ENCODE measurements at regions not wholly inside any gene's neighbourhood (a gene's known extent, or its start where the extent isn't known, plus 50 kb on each side); places are given as distances from the start of the nearest gene placed in this dataset.

- ATAC-seq: no peak
- TF ChIP-seq GLIS3 (CRISPR knock-in tag; IDR thresholded peaks at IDR 0.05): no peak
- TF ChIP-seq, protein P1, sequence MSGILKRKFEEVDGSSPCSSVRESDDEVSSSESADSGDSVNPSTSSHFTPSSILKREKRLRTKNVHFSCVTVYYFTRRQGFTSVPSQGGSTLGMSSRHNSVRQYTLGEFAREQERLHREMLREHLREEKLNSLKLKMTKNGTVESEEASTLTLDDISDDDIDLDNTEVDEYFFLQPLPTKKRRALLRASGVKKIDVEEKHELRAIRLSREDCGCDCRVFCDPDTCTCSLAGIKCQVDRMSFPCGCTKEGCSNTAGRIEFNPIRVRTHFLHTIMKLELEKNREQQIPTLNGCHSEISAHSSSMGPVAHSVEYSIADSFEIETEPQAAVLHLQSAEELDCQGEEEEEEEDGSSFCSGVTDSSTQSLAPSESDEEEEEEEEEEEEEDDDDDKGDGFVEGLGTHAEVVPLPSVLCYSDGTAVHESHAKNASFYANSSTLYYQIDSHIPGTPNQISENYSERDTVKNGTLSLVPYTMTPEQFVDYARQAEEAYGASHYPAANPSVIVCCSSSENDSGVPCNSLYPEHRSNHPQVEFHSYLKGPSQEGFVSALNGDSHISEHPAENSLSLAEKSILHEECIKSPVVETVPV (CRISPR knock-in tag; IDR thresholded peaks at IDR 0.05): no peak
- TF ChIP-seq, protein P2, sequence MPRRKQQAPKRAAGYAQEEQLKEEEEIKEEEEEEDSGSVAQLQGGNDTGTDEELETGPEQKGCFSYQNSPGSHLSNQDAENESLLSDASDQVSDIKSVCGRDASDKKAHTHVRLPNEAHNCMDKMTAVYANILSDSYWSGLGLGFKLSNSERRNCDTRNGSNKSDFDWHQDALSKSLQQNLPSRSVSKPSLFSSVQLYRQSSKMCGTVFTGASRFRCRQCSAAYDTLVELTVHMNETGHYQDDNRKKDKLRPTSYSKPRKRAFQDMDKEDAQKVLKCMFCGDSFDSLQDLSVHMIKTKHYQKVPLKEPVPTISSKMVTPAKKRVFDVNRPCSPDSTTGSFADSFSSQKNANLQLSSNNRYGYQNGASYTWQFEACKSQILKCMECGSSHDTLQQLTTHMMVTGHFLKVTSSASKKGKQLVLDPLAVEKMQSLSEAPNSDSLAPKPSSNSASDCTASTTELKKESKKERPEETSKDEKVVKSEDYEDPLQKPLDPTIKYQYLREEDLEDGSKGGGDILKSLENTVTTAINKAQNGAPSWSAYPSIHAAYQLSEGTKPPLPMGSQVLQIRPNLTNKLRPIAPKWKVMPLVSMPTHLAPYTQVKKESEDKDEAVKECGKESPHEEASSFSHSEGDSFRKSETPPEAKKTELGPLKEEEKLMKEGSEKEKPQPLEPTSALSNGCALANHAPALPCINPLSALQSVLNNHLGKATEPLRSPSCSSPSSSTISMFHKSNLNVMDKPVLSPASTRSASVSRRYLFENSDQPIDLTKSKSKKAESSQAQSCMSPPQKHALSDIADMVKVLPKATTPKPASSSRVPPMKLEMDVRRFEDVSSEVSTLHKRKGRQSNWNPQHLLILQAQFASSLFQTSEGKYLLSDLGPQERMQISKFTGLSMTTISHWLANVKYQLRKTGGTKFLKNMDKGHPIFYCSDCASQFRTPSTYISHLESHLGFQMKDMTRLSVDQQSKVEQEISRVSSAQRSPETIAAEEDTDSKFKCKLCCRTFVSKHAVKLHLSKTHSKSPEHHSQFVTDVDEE (CRISPR knock-in tag; IDR thresholded peaks at IDR 0.05): no peak
- no peak for TF ChIP-seq ZNF8 (CRISPR knock-in tag; IDR thresholded peaks at IDR 0.05)
- no peak for TF ChIP-seq RARB (CRISPR knock-in tag; IDR thresholded peaks at IDR 0.05)
- no peak for TF ChIP-seq SNAI2 (CRISPR knock-in tag; IDR thresholded peaks at IDR 0.05)
- TF ChIP-seq BACH2 (CRISPR knock-in tag; IDR thresholded peaks at IDR 0.05; ENCODE audit: borderline replicate concordance): no peak
- no peak for TF ChIP-seq ZFP3 (CRISPR knock-in tag; IDR thresholded peaks at IDR 0.05)
- no peak for TF ChIP-seq ISL1 (CRISPR knock-in tag; IDR thresholded peaks at IDR 0.05)
- no peak for TF ChIP-seq ARNTL (CRISPR knock-in tag; IDR thresholded peaks at IDR 0.05; ENCODE audit: borderline replicate concordance, low read depth)
- no peak for TF ChIP-seq ZFP30 (CRISPR knock-in tag; IDR thresholded peaks at IDR 0.05)
- TF ChIP-seq TCF4 (CRISPR knock-in tag; IDR thresholded peaks at IDR 0.05; ENCODE audit: borderline replicate concordance): no peak
- TF ChIP-seq ZC3H10 (CRISPR knock-in tag; IDR thresholded peaks at IDR 0.05): no peak
- TF ChIP-seq ZNF70 (CRISPR knock-in tag; IDR thresholded peaks at IDR 0.05): no peak
- TF ChIP-seq, protein P3, sequence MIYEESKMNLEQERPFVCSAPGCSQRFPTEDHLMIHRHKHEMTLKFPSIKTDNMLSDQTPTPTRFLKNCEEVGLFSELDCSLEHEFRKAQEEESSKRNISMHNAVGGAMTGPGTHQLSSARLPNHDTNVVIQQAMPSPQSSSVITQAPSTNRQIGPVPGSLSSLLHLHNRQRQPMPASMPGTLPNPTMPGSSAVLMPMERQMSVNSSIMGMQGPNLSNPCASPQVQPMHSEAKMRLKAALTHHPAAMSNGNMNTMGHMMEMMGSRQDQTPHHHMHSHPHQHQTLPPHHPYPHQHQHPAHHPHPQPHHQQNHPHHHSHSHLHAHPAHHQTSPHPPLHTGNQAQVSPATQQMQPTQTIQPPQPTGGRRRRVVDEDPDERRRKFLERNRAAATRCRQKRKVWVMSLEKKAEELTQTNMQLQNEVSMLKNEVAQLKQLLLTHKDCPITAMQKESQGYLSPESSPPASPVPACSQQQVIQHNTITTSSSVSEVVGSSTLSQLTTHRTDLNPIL (CRISPR knock-in tag; IDR thresholded peaks at IDR 0.05; ENCODE audit: low read depth): no peak
- no peak for TF ChIP-seq PATZ1 (CRISPR knock-in tag; IDR thresholded peaks at IDR 0.05; ENCODE audit: borderline replicate concordance)
- TF ChIP-seq ZNF565 (CRISPR knock-in tag; conservative IDR thresholded peaks at IDR 0.05; ENCODE audit: low read depth): no peak
- TF ChIP-seq CSDC2 (CRISPR knock-in tag; IDR thresholded peaks at IDR 0.05): no peak
- no peak for TF ChIP-seq ESRRG (CRISPR knock-in tag; IDR thresholded peaks at IDR 0.05)
Observed at GRCh38 chr5:152593388-152593787, 188.3 kb upstream of the NMUR2 start.

DNA sequence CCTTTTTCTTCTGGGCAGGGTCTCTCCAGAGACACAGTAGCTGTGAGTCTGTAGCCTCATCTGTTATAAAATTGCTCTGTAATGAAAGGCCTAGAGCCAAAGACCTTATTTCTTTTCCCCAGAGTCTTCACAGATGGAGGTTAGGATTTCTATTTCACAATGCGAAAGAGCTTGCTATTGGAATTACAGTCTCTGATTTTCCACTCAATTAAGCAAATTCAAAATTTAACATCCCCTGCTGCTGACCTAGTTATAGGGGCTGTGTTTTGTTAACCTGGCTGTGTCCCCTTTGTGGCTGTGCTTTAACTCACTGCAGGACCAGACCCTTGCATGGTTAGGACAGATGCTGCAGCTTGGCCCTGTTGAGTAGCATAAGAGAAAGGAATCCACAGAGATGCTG is 190.3 kb upstream of the NMUR2 start:
- no peak for TF ChIP-seq ISL1 (CRISPR knock-in tag; IDR thresholded peaks at IDR 0.05)
- no peak for TF ChIP-seq PPARA (CRISPR knock-in tag; IDR thresholded peaks at IDR 0.05; ENCODE audit: borderline replicate concordance)
- TF ChIP-seq SNAI2 (CRISPR knock-in tag; IDR thresholded peaks at IDR 0.05): no peak
- TF ChIP-seq TOX (CRISPR knock-in tag; IDR thresholded peaks at IDR 0.05; ENCODE audit: borderline replicate concordance): no peak
- TF ChIP-seq CSDC2 (CRISPR knock-in tag; IDR thresholded peaks at IDR 0.05): no peak
- TF ChIP-seq ZNF70 (CRISPR knock-in tag; IDR thresholded peaks at IDR 0.05): no peak
- no peak for TF ChIP-seq BACH2 (CRISPR knock-in tag; IDR thresholded peaks at IDR 0.05; ENCODE audit: borderline replicate concordance)
- TF ChIP-seq, protein P3 (CRISPR knock-in tag; IDR thresholded peaks at IDR 0.05; ENCODE audit: low read depth): no peak
- no peak for TF ChIP-seq OSR1 (CRISPR knock-in tag; IDR thresholded peaks at IDR 0.05)
- no peak for TF ChIP-seq ZFP3 (CRISPR knock-in tag; IDR thresholded peaks at IDR 0.05)
- no peak for TF ChIP-seq ARNTL (CRISPR knock-in tag; IDR thresholded peaks at IDR 0.05; ENCODE audit: borderline replicate concordance, low read depth)
- TF ChIP-seq ZNF565 (CRISPR knock-in tag; conservative IDR thresholded peaks at IDR 0.05; ENCODE audit: low read depth): no peak
- TF ChIP-seq ZNF8 (CRISPR knock-in tag; IDR thresholded peaks at IDR 0.05): no peak
- no peak for ATAC-seq

- TF ChIP-seq PATZ1 (CRISPR knock-in tag; IDR thresholded peaks at IDR 0.05; ENCODE audit: borderline replicate concordance): no peak
Observed at GRCh38 chr5:152599096-152599495, 194.0 kb upstream of the NMUR2 start.

More at GRCh38 chr5:152599096-152599495, 194.0 kb upstream of the NMUR2 start:
- ATAC-seq: no peak
